ENCODE measurements at regions not wholly inside any gene's neighbourhood (a gene's known extent, or its start where the extent isn't known, plus 50 kb on each side); places are given as distances from the start of the nearest gene placed in this dataset.

DNA sequence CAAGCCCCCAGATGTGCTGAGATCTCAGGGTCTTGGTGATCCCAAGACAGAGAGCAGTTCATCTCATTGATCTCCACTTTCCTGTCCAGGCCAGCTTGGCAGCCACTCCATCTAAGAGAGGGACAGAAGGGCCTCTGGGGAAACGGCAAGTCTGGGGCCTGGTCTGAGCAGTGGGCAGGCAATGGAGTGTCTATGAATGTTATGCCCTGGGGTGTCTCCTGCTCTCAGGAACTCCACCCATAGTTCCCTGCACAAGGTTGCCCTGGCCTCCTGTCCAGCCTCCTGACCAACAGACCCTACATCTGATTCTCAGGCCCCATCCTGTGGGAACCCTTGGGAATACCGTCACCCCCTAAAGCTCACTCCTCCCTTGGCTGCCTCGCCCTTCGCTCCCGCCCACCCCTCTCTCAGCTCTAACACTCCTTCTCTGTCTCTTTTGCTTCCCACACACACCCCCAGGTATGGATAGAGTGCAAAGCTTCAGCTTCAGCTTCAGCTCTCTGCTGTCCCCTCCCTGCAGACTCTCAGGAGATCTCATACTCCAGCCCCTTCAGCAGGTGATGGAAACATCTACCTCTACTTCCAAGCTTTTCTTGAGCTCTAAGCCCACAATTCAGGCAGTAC, 83.0 kb downstream of the HIF1AN start:
- in situ Hi-C loops (cut with MboI; ENCODE audit: low pct_unique_long_range_greater_than_20kb, low sequenced_read_pairs, unreplicated experiment): no loop called here
- no peak for DNase-seq (ENCODE audit: low spot score)
- no peak for TF ChIP-seq CTCF (IDR thresholded peaks at IDR 0.05; ENCODE audit: extremely low read depth, insufficient read depth, missing control alignments)

DNA sequence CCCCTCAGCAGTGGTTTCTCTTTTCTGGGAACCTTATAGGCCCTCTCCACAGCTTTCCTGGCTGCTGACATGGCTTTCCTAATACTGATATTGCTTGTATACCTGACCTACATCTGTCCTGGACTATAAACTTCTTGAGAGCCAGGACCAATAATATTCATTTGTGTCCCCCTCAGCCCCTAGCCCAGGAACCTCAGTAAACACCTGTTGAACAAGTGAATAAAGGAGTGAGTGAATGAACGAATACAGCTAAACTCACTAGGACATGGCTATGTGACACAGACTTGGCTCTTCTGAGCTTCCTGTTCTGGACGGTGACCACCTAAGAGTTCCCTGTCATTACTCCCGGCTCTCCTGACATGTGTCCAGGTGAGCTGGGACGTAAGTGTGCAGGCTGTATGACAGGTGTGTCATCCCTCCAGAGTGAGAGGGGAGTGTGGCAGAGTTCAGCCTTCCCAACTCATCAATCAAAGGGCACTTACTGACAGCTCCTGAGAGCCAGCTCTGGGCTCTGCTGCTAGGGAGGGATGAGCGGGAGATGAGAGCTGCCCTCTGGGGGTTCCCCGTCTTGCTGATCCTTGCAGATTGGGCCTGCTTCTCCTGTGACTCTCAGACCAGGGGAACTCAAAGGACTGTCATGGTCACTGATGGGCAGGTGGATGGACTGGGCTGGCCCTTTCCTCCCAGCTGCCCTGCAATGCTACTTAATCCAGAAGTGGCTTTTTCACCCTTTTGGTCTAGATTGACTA, 84.5 kb downstream of the HIF1AN start:
- no peak for DNase-seq (ENCODE audit: low spot score)
- in situ Hi-C loops (cut with MboI; ENCODE audit: low pct_unique_long_range_greater_than_20kb, low sequenced_read_pairs, unreplicated experiment): no loop called here
- TF ChIP-seq CTCF (IDR thresholded peaks at IDR 0.05; ENCODE audit: extremely low read depth, insufficient read depth, missing control alignments): no peak

- TF ChIP-seq CTCF (IDR thresholded peaks at IDR 0.05; ENCODE audit: extremely low read depth, insufficient read depth, missing control alignments): no peak
- DNase-seq (ENCODE audit: low spot score): no peak
- in situ Hi-C loops (cut with MboI; ENCODE audit: low pct_unique_long_range_greater_than_20kb, low sequenced_read_pairs, unreplicated experiment): no loop called here
Measured at GRCh38 chr10:100621360-100622205, 85.8 kb downstream of the HIF1AN start.

GRCh38 chr10:100622946-100623345, 87.2 kb downstream of the HIF1AN start:
- TF ChIP-seq CTCF (IDR thresholded peaks at IDR 0.05; ENCODE audit: extremely low read depth, insufficient read depth, missing control alignments): no peak
- DNase-seq (ENCODE audit: low spot score): no peak
- in situ Hi-C loops (cut with MboI; ENCODE audit: low pct_unique_long_range_greater_than_20kb, low sequenced_read_pairs, unreplicated experiment): no loop called here

GRCh38 chr10:100623521-100624230, 87.9 kb downstream of the HIF1AN start:
- no peak for DNase-seq (ENCODE audit: low spot score)
- no peak for TF ChIP-seq CTCF (IDR thresholded peaks at IDR 0.05; ENCODE audit: extremely low read depth, insufficient read depth, missing control alignments)
- in situ Hi-C loops (cut with MboI; ENCODE audit: low pct_unique_long_range_greater_than_20kb, low sequenced_read_pairs, unreplicated experiment): no loop called here

- DNase-seq (ENCODE audit: low spot score): no peak
- no peak for TF ChIP-seq CTCF (IDR thresholded peaks at IDR 0.05; ENCODE audit: extremely low read depth, insufficient read depth, missing control alignments)
- in situ Hi-C loops (cut with MboI; ENCODE audit: low pct_unique_long_range_greater_than_20kb, low sequenced_read_pairs, unreplicated experiment): no loop called here
Measured at GRCh38 chr10:100624298-100624697, 88.6 kb downstream of the HIF1AN start.

All from GM13977 (cell line).